ENCODE measurements at regions not wholly inside any gene's neighbourhood (a gene's known extent, or its start where the extent isn't known, plus 50 kb on each side); places are given as distances from the start of the nearest gene placed in this dataset.
"Not testable (repeated sequence)": the region's sequence is repeated elsewhere in the genome, so short reads cannot be mapped to it uniquely, and the experiment has no call there.

DNA sequence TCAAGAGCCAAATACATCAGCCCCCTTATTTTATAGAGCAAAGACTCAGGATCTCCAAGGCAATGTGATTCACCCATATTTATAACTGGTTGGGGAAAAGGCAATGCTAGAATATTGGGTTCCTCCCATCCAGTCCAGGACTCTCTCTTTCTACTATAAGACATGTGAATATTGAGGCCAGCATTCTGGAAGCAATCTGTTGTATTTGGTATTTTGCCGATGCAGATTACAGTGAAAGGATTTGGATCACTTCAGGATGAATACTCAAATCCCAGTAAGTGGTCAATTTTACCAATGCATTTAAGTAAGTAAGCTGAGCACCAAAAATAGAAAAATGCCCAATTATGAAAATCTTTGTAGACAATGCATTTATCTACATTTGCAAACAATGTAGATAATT lies 1834.7 kb upstream of the PIK3C3 start:
- Histone ChIP-seq H3K4me3 (replicated peaks in 1 of 3; ENCODE audit: insufficient read depth in 1 of 3, low read depth in 1 of 3, low read length in 3 of 3) (no peak overlapping the region), H3K27me3 (ENCODE audit: control insufficient read depth in 2 of 2, insufficient read depth in 2 of 2, low read length in 2 of 2) (peaks cover 0 to 2% of the 10 kb centered on the region in 2 experiments), H2AFZ (ENCODE audit: low read depth, low read length) (no peak overlapping the region), H3K36me3 (ENCODE audit: control insufficient read depth in 2 of 2, extremely low read depth in 1 of 2, insufficient read depth in 2 of 2, low read length in 2 of 2) (no peaks in the 10 kb centered on the region), H3K4me1 (ENCODE audit: control insufficient read depth, extremely low read depth, insufficient read depth, low read length) (no peaks in the 10 kb centered on the region), H4K20me1 (replicated peaks; ENCODE audit: control insufficient read depth, extremely low read depth, insufficient read depth, low read length) (no peaks in the 10 kb centered on the region), H3K9ac (replicated peaks; ENCODE audit: extremely low read depth, insufficient read depth, low read length) (no peak overlapping the region), H3K9me1 (replicated peaks; ENCODE audit: control insufficient read depth, extremely low read depth, insufficient read depth, low read length) (no peaks in the 10 kb centered on the region), H3K79me2 (ENCODE audit: control insufficient read depth, insufficient read depth, low read length) (no peaks in the 10 kb centered on the region), H3K4me2 (ENCODE audit: insufficient read depth, low read length) (no peak overlapping the region), H3K9me3 (replicated peaks; ENCODE audit: control insufficient read depth, insufficient read depth, low read length) (no peaks in the 10 kb centered on the region), H3K27ac (ENCODE audit: insufficient read depth, low read depth, low read length) (no peak overlapping the region)
- DNase-seq (ENCODE audit: low read depth, low spot score) (no peak), FAIRE-seq (no peak)
- no TSS peak for BruUV-seq (replicated peaks)
- intact Hi-C loops (cut with micrococcal nuclease) = no loop called here
- TF ChIP-seq GATA2 (IDR thresholded peaks at IDR 0.05; ENCODE audit: insufficient read depth, insufficient read length, low read depth, low read length) (no peak), POLR2AphosphoS5 (IDR thresholded peaks at IDR 0.05; ENCODE audit: insufficient read depth, low read depth, low read length) (no peak), JUN (IDR thresholded peaks at IDR 0.05; ENCODE audit: borderline replicate concordance, insufficient read depth, insufficient read length, low read depth) (no peak), FOS (IDR thresholded peaks at IDR 0.05; ENCODE audit: borderline replicate concordance, insufficient read depth, low read length) (no peak), EZH2 (IDR thresholded peaks at IDR 0.05; ENCODE audit: borderline replicate concordance, low read depth, low read length, severe bottlenecking) (no peak), MYC (IDR thresholded peaks at IDR 0.05; ENCODE audit: low read depth, low read length) (no peak), POLR2A (IDR thresholded peaks at IDR 0.05; ENCODE audit: low read depth, low read length) (no peak)
- TF ChIP-seq, protein P1, sequence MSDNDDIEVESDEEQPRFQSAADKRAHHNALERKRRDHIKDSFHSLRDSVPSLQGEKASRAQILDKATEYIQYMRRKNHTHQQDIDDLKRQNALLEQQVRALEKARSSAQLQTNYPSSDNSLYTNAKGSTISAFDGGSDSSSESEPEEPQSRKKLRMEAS (IDR thresholded peaks at IDR 0.05; ENCODE audit: insufficient read depth, insufficient read length) = no peak
- TF ChIP-seq, protein P2, sequence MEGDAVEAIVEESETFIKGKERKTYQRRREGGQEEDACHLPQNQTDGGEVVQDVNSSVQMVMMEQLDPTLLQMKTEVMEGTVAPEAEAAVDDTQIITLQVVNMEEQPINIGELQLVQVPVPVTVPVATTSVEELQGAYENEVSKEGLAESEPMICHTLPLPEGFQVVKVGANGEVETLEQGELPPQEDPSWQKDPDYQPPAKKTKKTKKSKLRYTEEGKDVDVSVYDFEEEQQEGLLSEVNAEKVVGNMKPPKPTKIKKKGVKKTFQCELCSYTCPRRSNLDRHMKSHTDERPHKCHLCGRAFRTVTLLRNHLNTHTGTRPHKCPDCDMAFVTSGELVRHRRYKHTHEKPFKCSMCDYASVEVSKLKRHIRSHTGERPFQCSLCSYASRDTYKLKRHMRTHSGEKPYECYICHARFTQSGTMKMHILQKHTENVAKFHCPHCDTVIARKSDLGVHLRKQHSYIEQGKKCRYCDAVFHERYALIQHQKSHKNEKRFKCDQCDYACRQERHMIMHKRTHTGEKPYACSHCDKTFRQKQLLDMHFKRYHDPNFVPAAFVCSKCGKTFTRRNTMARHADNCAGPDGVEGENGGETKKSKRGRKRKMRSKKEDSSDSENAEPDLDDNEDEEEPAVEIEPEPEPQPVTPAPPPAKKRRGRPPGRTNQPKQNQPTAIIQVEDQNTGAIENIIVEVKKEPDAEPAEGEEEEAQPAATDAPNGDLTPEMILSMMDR (IDR thresholded peaks at IDR 0.05; ENCODE audit: extremely low read depth in 1 of 2, insufficient read depth in 1 of 2, low read depth in 1 of 2, low read length in 2 of 2) = no peak
- ChIA-PET POLR2A (no interaction called here), CTCF (interaction anchor here (1.2 kb wide), 1 partner anchor 18 kb away, joined by 3 read pairs; no protein-coding TSS in a partner anchor)
- dilution Hi-C loops (cut with MboI; ENCODE audit: extremely low pct_ligation_motif_present, low sequenced_read_pairs) = no loop called here

DNA sequence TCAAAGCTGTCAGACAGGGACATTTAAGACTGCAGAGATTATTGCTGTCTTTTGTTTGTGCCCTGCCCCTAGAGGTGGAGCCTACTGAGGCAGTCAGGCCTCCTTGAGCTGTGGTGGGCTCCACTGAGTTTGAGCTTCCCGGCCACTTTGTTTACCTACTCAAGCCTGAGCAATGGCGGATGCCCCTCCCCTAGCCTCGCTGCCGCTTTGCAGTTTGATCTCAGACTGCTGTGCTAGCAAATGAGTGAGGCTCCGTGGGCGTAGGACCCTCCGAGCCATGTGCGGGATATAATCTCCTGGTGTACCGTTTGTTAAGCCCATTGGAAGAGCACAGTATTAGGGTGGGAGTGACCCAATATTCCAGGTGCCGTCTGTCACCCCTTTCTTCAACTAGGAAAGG lies 1835.5 kb upstream of the PIK3C3 start:
- H3K79me2 ChIP-seq (ENCODE audit: control insufficient read depth, insufficient read depth, low read length); intact Hi-C loops (cut with micrococcal nuclease); H3K36me3 ChIP-seq (ENCODE audit: control insufficient read depth in 2 of 2, extremely low read depth in 1 of 2, insufficient read depth in 2 of 2, low read length in 2 of 2); H3K4me3 ChIP-seq (replicated peaks in 1 of 3; ENCODE audit: insufficient read depth in 1 of 3, low read depth in 1 of 3, low read length in 3 of 3); H3K4me2 ChIP-seq (ENCODE audit: insufficient read depth, low read length); H3K27me3 ChIP-seq (ENCODE audit: control insufficient read depth in 2 of 2, insufficient read depth in 2 of 2, low read length in 2 of 2); POLR2A ChIA-PET; H4K20me1 ChIP-seq (replicated peaks; ENCODE audit: control insufficient read depth, extremely low read depth, insufficient read depth, low read length); CTCF ChIA-PET; H3K9ac ChIP-seq (replicated peaks; ENCODE audit: extremely low read depth, insufficient read depth, low read length); DNase-seq (ENCODE audit: low read depth, low spot score); H3K4me1 ChIP-seq (ENCODE audit: control insufficient read depth, extremely low read depth, insufficient read depth, low read length); H3K9me1 ChIP-seq (replicated peaks; ENCODE audit: control insufficient read depth, extremely low read depth, insufficient read depth, low read length); H3K27ac ChIP-seq (ENCODE audit: insufficient read depth, low read depth, low read length); H3K9me3 ChIP-seq (replicated peaks; ENCODE audit: control insufficient read depth, insufficient read depth, low read length); dilution Hi-C loops (cut with MboI; ENCODE audit: extremely low pct_ligation_motif_present, low sequenced_read_pairs); FAIRE-seq; H2AFZ ChIP-seq (ENCODE audit: low read depth, low read length); BruUV-seq (replicated peaks): not testable (repeated sequence)

All from endothelial cell of umbilical vein (primary cell).